NCI-H345 treated with DMSO at 0.1 percent for 48 hours (cell line): ENCODE measurements at regions not wholly inside any gene's neighbourhood (a gene's known extent, or its start where the extent isn't known, plus 50 kb on each side); places are given as distances from the start of the nearest gene placed in this dataset.

Experiments
- DNase-seq: peaks from one replicate; lab custom pipeline; 2025; ENCODE audit not compliant: unreplicated experiment; lab: John Stamatoyannopoulos, UW

GRCh38 chr13:29713839-29714238 is 118.4 kb upstream of the SLC7A1 start:
- no peak for DNase-seq

GRCh38 chr13:29711776-29712175 is 116.3 kb upstream of the SLC7A1 start:
- DNase-seq, result no peak

GRCh38 chr13:29710511-29710910 is 115.0 kb upstream of the SLC7A1 start:
- no peak for DNase-seq

- peak; percentile 32 for DNase-seq
Measured at GRCh38 chr13:29709407-29710069, 114.0 kb upstream of the SLC7A1 start.

- no peak for DNase-seq
Measured at GRCh38 chr13:29707876-29708543, 112.5 kb upstream of the SLC7A1 start.

GRCh38 chr13:29706923-29707322 is 111.4 kb upstream of the SLC7A1 start:
- no peak for DNase-seq

- DNase-seq, result no peak
Measured at GRCh38 chr13:29704648-29705047, 109.2 kb upstream of the SLC7A1 start.

GRCh38 chr13:29703421-29703820 is 107.9 kb upstream of the SLC7A1 start:
- DNase-seq, result no peak

GRCh38 chr13:29702912-29703351 is 107.4 kb upstream of the SLC7A1 start:
- DNase-seq, result no peak

- DNase-seq, result no peak
Measured at GRCh38 chr13:29698106-29698505, 102.6 kb upstream of the SLC7A1 start.

- no peak for DNase-seq
Measured at GRCh38 chr13:29696606-29697005, 101.1 kb upstream of the SLC7A1 start.

- no peak for DNase-seq
Measured at GRCh38 chr13:29693275-29693945, 97.9 kb upstream of the SLC7A1 start.

- no peak for DNase-seq
Measured at GRCh38 chr13:29689548-29689947, 94.1 kb upstream of the SLC7A1 start.

- no peak for DNase-seq
Measured at GRCh38 chr13:29688193-29688592, 92.7 kb upstream of the SLC7A1 start.

- no peak for DNase-seq
Measured at GRCh38 chr13:29684441-29684840, 89.0 kb upstream of the SLC7A1 start.

- DNase-seq, result no peak
Measured at GRCh38 chr13:29683041-29683440, 87.6 kb upstream of the SLC7A1 start.

GRCh38 chr13:29681864-29682263 is 86.4 kb upstream of the SLC7A1 start:
- no peak for DNase-seq

- no peak for DNase-seq
Measured at GRCh38 chr13:29679396-29680053, 84.0 kb upstream of the SLC7A1 start.

GRCh38 chr13:29677627-29678026 is 82.1 kb upstream of the SLC7A1 start:
- no peak for DNase-seq

- DNase-seq, result no peak
Measured at GRCh38 chr13:29676941-29677452, 81.5 kb upstream of the SLC7A1 start.

GRCh38 chr13:29676535-29676934 is 81.0 kb upstream of the SLC7A1 start:
- no peak for DNase-seq
